Activated naive CD4-positive, alpha-beta T cell treated with anti-CD3 and anti-CD28 coated beads, Interleukin-2, amount 50 U/mL, for 72 hours (primary cell): ENCODE measurements at regions not wholly inside any gene's neighbourhood (a gene's known extent, or its start where the extent isn't known, plus 50 kb on each side); places are given as distances from the start of the nearest gene placed in this dataset.

Experiments used
- ATAC-seq, 2 donors: fragments of 150-1000 bp; cut with Tn5 transposase; 2 replicates each; pipeline ENCODE4 v1.10.0; 2021; ENCODE audit warnings: mild to moderate bottlenecking in 2 of 2, moderate library complexity in 2 of 2
- DNase-seq, 2 donors: peaks; one replicate each; pipeline ENCODE4 v3.0.0; 2021 to 2022; ENCODE audit warnings: low spot score in 2 of 2
- H3K27ac Mint-ChIP-seq, 2 donors: one replicate each; pipeline ENCODE4 v1.8.0; 2022; ENCODE audit warnings: mild to moderate bottlenecking in 2 of 2, mixed read lengths in 2 of 2
- H3K36me3 Mint-ChIP-seq, 2 donors: one replicate each; pipeline ENCODE4 v1.8.0; 2022; ENCODE audit warnings: mixed read lengths in 2 of 2
- H3K9me3 Mint-ChIP-seq, 2 donors: one replicate each; pipeline ENCODE4 v1.8.0; 2022; ENCODE audit warnings: mixed read lengths in 2 of 2

- DNase-seq (no peak), ATAC-seq (no peak)
- no peak overlapping the region for H3K27ac Mint-ChIP-seq
- peaks cover 0 to 13% of the 10 kb centered on the region in 2 donors for H3K36me3 Mint-ChIP-seq
- peaks cover 0 to 4% of the 10 kb centered on the region in 2 donors for H3K9me3 Mint-ChIP-seq
Observed at GRCh38 chr12:67442347-67442841, 173.2 kb downstream of the CAND1 start.

GRCh38 chr12:67442896-67443295, 173.7 kb downstream of the CAND1 start:
- no peak for DNase-seq
- ATAC-seq = no peak
- peaks cover 0 to 13% of the 10 kb centered on the region in 2 donors for H3K36me3 Mint-ChIP-seq
- no peak overlapping the region for H3K27ac Mint-ChIP-seq
- H3K9me3 Mint-ChIP-seq = no peaks in the 10 kb centered on the region

- no peak overlapping the region for H3K27ac Mint-ChIP-seq
- H3K36me3 Mint-ChIP-seq = peaks cover 9 to 16% of the 10 kb centered on the region in 2 donors
- ATAC-seq (no peak), DNase-seq (no peak)
- H3K9me3 Mint-ChIP-seq = peaks cover 0 to 6% of the 10 kb centered on the region in 2 donors
Observed at GRCh38 chr12:67444542-67444941, 175.4 kb downstream of the CAND1 start.

GRCh38 chr12:67446716-67447115, 177.6 kb downstream of the CAND1 start:
- Mint-ChIP-seq H3K36me3 (peaks cover 18 to 31% of the 10 kb centered on the region in 2 donors), H3K9me3 (peaks cover 0 to 23% of the 10 kb centered on the region in 2 donors), H3K27ac (no peak overlapping the region)
- peak in 1 of 2 donors; percentile 54 for ATAC-seq
- no peak for DNase-seq

DNA sequence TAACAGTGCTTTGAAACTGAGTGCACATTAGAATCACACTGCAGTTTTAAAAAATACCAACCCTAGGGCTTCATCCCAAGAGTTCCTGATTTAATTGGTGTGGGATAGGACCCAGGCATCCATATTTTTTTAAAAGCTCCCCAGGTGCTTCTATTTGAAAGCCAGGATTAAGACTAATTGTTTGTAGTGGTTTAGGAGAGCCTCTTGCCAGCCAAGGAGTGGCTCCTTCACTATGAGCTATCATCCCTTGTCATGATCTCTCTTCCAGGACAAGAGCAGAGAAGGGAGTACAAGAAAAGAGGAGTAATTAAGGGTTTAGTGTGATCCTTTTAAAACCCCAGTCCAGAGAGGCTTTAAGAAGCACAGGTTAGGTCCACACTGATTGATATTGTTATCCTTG, 178.0 kb downstream of the CAND1 start:
- Mint-ChIP-seq H3K27ac (no peak overlapping the region), H3K36me3 (peaks cover 18 to 32% of the 10 kb centered on the region in 2 donors), H3K9me3 (peaks cover 0 to 23% of the 10 kb centered on the region in 2 donors)
- DNase-seq (no peak), ATAC-seq (no peak)

GRCh38 chr12:67449591-67450052, 180.5 kb downstream of the CAND1 start:
- DNase-seq (peak in 1 of 2 donors; percentile 17), ATAC-seq (peak; percentile 73 to 76)
- Mint-ChIP-seq H3K36me3 (peaks cover 18 to 41% of the 10 kb centered on the region in 2 donors), H3K9me3 (peaks cover 4 to 23% of the 10 kb centered on the region in 2 donors), H3K27ac (peak overlapping the region; percentile 12 to 78)

DNA sequence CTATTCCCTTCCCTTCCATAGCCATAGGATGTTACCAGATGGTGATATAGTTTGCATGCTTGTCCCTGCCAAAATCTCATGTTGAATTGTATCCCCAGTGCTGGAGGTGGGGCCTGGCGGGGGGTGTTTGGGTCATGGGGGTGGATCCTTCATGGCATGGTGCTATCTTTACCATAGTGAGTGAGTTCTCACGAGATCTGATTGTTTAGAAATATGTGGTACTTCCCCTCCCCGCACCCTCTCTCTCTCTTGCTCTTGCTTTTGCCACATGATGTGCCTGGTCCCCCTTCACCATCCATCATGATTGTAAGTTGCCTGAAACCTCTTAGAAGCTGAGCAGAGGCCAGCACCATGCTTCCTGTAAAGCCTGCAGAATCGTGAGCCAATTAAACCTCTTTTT, 181.3 kb downstream of the CAND1 start:
- H3K36me3 Mint-ChIP-seq = peaks cover 18 to 36% of the 10 kb centered on the region in 2 donors
- peak in 1 of 2 donors; percentile 2 for ATAC-seq
- H3K9me3 Mint-ChIP-seq = peaks cover 4 to 23% of the 10 kb centered on the region in 2 donors
- peak overlapping the region in 1 of 2 donors; percentile 12 for H3K27ac Mint-ChIP-seq
- DNase-seq = no peak

DNA sequence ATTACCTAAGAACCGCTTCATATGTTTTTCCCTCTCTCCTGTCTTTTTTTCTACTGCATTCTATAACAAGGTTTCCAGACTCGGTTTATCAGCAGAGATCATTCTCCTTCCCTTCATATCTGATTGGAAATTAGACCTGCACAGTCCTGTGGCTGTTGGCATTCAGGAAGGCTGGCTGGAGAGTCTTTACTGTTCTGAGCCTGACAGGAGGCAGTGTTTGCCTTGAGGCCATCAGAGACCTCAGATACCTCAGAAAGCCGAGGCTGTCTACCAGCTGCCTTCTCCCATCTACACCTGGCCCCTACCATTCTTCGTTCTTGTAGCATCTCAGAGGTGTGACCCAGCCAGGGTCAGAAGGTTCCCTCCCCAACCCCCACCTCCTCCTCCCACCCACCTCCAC, 182.0 kb downstream of the CAND1 start:
- DNase-seq (no peak), ATAC-seq (no peak)
- Mint-ChIP-seq H3K36me3 (peaks cover 18 to 36% of the 10 kb centered on the region in 2 donors), H3K27ac (no peak overlapping the region), H3K9me3 (peaks cover 4 to 23% of the 10 kb centered on the region in 2 donors)

GRCh38 chr12:67452119-67452805, 183.1 kb downstream of the CAND1 start:
- DNase-seq (peak in 1 of 2 donors; percentile 22), ATAC-seq (peak; percentile 68 to 79)
- H3K36me3 Mint-ChIP-seq = peaks cover 18 to 36% of the 10 kb centered on the region in 2 donors
- peak overlapping the region in 1 of 2 donors; percentile 10 for H3K27ac Mint-ChIP-seq
- peaks cover 4 to 23% of the 10 kb centered on the region in 2 donors for H3K9me3 Mint-ChIP-seq

DNA sequence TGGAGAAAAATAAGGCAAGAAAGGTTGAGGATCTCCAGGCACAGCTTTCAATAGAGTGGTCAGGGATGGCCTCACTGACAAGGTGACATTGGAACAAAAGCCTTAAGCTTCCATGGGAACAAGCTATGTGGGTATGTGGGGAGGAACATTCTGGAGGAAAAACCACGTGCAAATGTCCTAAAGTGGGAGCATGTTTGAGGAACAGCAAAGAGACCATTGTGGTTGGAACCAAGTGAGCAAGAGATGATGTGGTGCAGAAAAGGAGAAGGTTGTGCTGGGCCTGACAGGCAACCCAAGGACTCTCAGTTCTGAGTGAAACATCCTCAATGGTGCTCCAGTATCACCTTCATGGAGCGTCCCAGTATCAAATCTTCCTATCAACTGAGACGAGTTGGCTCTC, 184.0 kb downstream of the CAND1 start:
- Mint-ChIP-seq H3K27ac (no peak overlapping the region), H3K9me3 (peaks cover 4 to 23% of the 10 kb centered on the region in 2 donors), H3K36me3 (peaks cover 18 to 36% of the 10 kb centered on the region in 2 donors)
- ATAC-seq = no peak
- no peak for DNase-seq

- ATAC-seq = no peak
- H3K27ac Mint-ChIP-seq = no peak overlapping the region
Observed at GRCh38 chr12:67455236-67455635, 186.1 kb downstream of the CAND1 start.

GRCh38 chr12:67456431-67456901, 187.3 kb downstream of the CAND1 start:
- Mint-ChIP-seq H3K9me3 (peaks cover 0 to 4% of the 10 kb centered on the region in 2 donors), H3K36me3 (peaks cover 0 to 11% of the 10 kb centered on the region in 2 donors)
- ATAC-seq = no peak

More at GRCh38 chr12:67455236-67455635, 186.1 kb downstream of the CAND1 start:
- peaks cover 3 to 22% of the 10 kb centered on the region in 2 donors for H3K36me3 Mint-ChIP-seq
- H3K9me3 Mint-ChIP-seq = peaks cover 4 to 11% of the 10 kb centered on the region in 2 donors
- no peak for DNase-seq

GRCh38 chr12:67457136-67457535, 188.0 kb downstream of the CAND1 start:
- Mint-ChIP-seq H3K9me3 (peaks cover 0 to 4% of the 10 kb centered on the region in 2 donors), H3K27ac (no peak overlapping the region), H3K36me3 (peaks cover 0 to 10% of the 10 kb centered on the region in 2 donors)
- DNase-seq (no peak), ATAC-seq (no peak)

More at GRCh38 chr12:67456431-67456901, 187.3 kb downstream of the CAND1 start:
- no peak overlapping the region for H3K27ac Mint-ChIP-seq
- no peak for DNase-seq

GRCh38 chr12:67457778-67458665, 188.9 kb downstream of the CAND1 start:
- DNase-seq = no peak
- ATAC-seq = no peak
- Mint-ChIP-seq H3K9me3 (peaks cover 0 to 2% of the 10 kb centered on the region in 2 donors), H3K27ac (no peak overlapping the region), H3K36me3 (peaks cover 0 to 5% of the 10 kb centered on the region in 2 donors)

GRCh38 chr12:67459173-67459572, 189.4 kb upstream of the DYRK2 start:
- H3K36me3 Mint-ChIP-seq = no peaks in the 10 kb centered on the region
- DNase-seq (no peak), ATAC-seq (no peak)
- no peaks in the 10 kb centered on the region for H3K9me3 Mint-ChIP-seq
- no peak overlapping the region for H3K27ac Mint-ChIP-seq

DNA sequence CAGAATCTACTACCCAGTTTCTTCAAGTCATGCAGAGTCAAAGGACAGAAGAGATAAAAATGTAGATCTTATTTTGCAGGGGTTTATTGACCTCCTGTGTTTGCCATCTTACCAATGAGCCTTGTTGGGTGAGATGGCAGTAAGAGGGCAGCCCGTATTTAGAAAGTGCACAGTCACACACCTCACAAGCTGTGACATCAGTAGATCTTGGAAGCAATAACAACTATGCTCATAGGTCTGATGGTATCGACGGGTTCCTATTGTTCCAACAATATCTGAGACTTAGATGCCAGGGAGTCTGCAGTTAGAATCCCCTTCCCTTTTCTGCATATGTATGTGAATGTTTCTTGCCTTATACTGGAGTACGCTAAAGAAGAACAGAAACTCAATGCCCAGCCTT, 189.0 kb upstream of the DYRK2 start:
- Mint-ChIP-seq H3K27ac (no peak overlapping the region), H3K9me3 (peaks cover 0 to 3% of the 10 kb centered on the region in 2 donors), H3K36me3 (no peaks in the 10 kb centered on the region)
- no peak for ATAC-seq
- no peak for DNase-seq

- Mint-ChIP-seq H3K27ac (no peak overlapping the region), H3K9me3 (peaks cover 0 to 7% of the 10 kb centered on the region in 2 donors), H3K36me3 (no peaks in the 10 kb centered on the region)
- no peak for DNase-seq
- ATAC-seq = no peak
Observed at GRCh38 chr12:67460388-67460787, 188.2 kb upstream of the DYRK2 start.
